ENCODE measurements at regions not wholly inside any gene's neighbourhood (a gene's known extent, or its start where the extent isn't known, plus 50 kb on each side); places are given as distances from the start of the nearest gene placed in this dataset.

- H3K27me3 ChIP-seq (ENCODE audit: control insufficient read depth in 5 of 5, insufficient read depth in 4 of 5, low read length in 5 of 5): no peaks in the 10 kb centered on the region
- H3K4me3 ChIP-seq (ENCODE audit: low read depth in 1 of 5, low read length in 5 of 5): no peak overlapping the region
- H3K27ac ChIP-seq (ENCODE audit: low read depth, low read length): no peak overlapping the region
- no peaks in the 10 kb centered on the region for H3K36me3 ChIP-seq (ENCODE audit: control insufficient read depth in 5 of 5, insufficient read depth in 5 of 5, low read length in 5 of 5)
- H3K4me1 ChIP-seq (ENCODE audit: control insufficient read depth in 5 of 5, insufficient read depth in 5 of 5, low read length in 5 of 5): no peaks in the 10 kb centered on the region
- H3K9me3 ChIP-seq (ENCODE audit: control insufficient read depth in 5 of 5, low read length in 5 of 5): no peaks in the 10 kb centered on the region
- H3K9ac ChIP-seq (ENCODE audit: low read length in 5 of 5): no peak overlapping the region
Measured at GRCh38 chr20:12695937-12696336, 312.8 kb upstream of the SPTLC3 start.

GRCh38 chr20:12698817-12699216, 310.0 kb upstream of the SPTLC3 start:
- H3K4me1 ChIP-seq (ENCODE audit: control insufficient read depth in 5 of 5, insufficient read depth in 5 of 5, low read length in 5 of 5): no peaks in the 10 kb centered on the region
- H3K9ac ChIP-seq (ENCODE audit: low read length in 5 of 5): no peak overlapping the region
- no peaks in the 10 kb centered on the region for H3K9me3 ChIP-seq (ENCODE audit: control insufficient read depth in 5 of 5, low read length in 5 of 5)
- no peak overlapping the region for H3K4me3 ChIP-seq (ENCODE audit: low read depth in 1 of 5, low read length in 5 of 5)
- no peaks in the 10 kb centered on the region for H3K36me3 ChIP-seq (ENCODE audit: control insufficient read depth in 5 of 5, insufficient read depth in 5 of 5, low read length in 5 of 5)
- H3K27ac ChIP-seq (ENCODE audit: low read depth, low read length): no peak overlapping the region
- no peaks in the 10 kb centered on the region for H3K27me3 ChIP-seq (ENCODE audit: control insufficient read depth in 5 of 5, insufficient read depth in 4 of 5, low read length in 5 of 5)

- no peak overlapping the region for H3K27ac ChIP-seq (ENCODE audit: low read depth, low read length)
- no peak overlapping the region for H3K4me3 ChIP-seq (ENCODE audit: low read depth in 1 of 5, low read length in 5 of 5)
- H3K9ac ChIP-seq (ENCODE audit: low read length in 5 of 5): no peak overlapping the region
- H3K36me3 ChIP-seq (ENCODE audit: control insufficient read depth in 5 of 5, insufficient read depth in 5 of 5, low read length in 5 of 5): no peaks in the 10 kb centered on the region
- no peaks in the 10 kb centered on the region for H3K4me1 ChIP-seq (ENCODE audit: control insufficient read depth in 5 of 5, insufficient read depth in 5 of 5, low read length in 5 of 5)
- no peaks in the 10 kb centered on the region for H3K27me3 ChIP-seq (ENCODE audit: control insufficient read depth in 5 of 5, insufficient read depth in 4 of 5, low read length in 5 of 5)
- no peaks in the 10 kb centered on the region for H3K9me3 ChIP-seq (ENCODE audit: control insufficient read depth in 5 of 5, low read length in 5 of 5)
Measured at GRCh38 chr20:12699374-12700228, 309.2 kb upstream of the SPTLC3 start.

GRCh38 chr20:12700701-12701100, 308.1 kb upstream of the SPTLC3 start:
- Histone ChIP-seq H3K9me3 (ENCODE audit: control insufficient read depth in 5 of 5, low read length in 5 of 5) (no peaks in the 10 kb centered on the region), H3K9ac (ENCODE audit: low read length in 5 of 5) (no peak overlapping the region), H3K27me3 (ENCODE audit: control insufficient read depth in 5 of 5, insufficient read depth in 4 of 5, low read length in 5 of 5) (no peaks in the 10 kb centered on the region), H3K4me3 (ENCODE audit: low read depth in 1 of 5, low read length in 5 of 5) (no peak overlapping the region), H3K27ac (ENCODE audit: low read depth, low read length) (no peak overlapping the region), H3K4me1 (ENCODE audit: control insufficient read depth in 5 of 5, insufficient read depth in 5 of 5, low read length in 5 of 5) (no peaks in the 10 kb centered on the region), H3K36me3 (ENCODE audit: control insufficient read depth in 5 of 5, insufficient read depth in 5 of 5, low read length in 5 of 5) (no peaks in the 10 kb centered on the region)

GRCh38 chr20:12702312-12702711, 306.5 kb upstream of the SPTLC3 start:
- Histone ChIP-seq H3K27ac (ENCODE audit: low read depth, low read length) (no peak overlapping the region), H3K9me3 (ENCODE audit: control insufficient read depth in 5 of 5, low read length in 5 of 5) (no peaks in the 10 kb centered on the region), H3K36me3 (ENCODE audit: control insufficient read depth in 5 of 5, insufficient read depth in 5 of 5, low read length in 5 of 5) (no peaks in the 10 kb centered on the region), H3K27me3 (ENCODE audit: control insufficient read depth in 5 of 5, insufficient read depth in 4 of 5, low read length in 5 of 5) (no peaks in the 10 kb centered on the region), H3K4me1 (ENCODE audit: control insufficient read depth in 5 of 5, insufficient read depth in 5 of 5, low read length in 5 of 5) (no peaks in the 10 kb centered on the region), H3K4me3 (ENCODE audit: low read depth in 1 of 5, low read length in 5 of 5) (no peak overlapping the region), H3K9ac (ENCODE audit: low read length in 5 of 5) (no peak overlapping the region)

GRCh38 chr20:12715371-12715770, 293.4 kb upstream of the SPTLC3 start:
- no peak overlapping the region for H3K4me3 ChIP-seq (ENCODE audit: low read depth in 1 of 5, low read length in 5 of 5)
- no peaks in the 10 kb centered on the region for H3K36me3 ChIP-seq (ENCODE audit: control insufficient read depth in 5 of 5, insufficient read depth in 5 of 5, low read length in 5 of 5)
- no peaks in the 10 kb centered on the region for H3K9me3 ChIP-seq (ENCODE audit: control insufficient read depth in 5 of 5, low read length in 5 of 5)
- H3K27me3 ChIP-seq (ENCODE audit: control insufficient read depth in 5 of 5, insufficient read depth in 4 of 5, low read length in 5 of 5): peaks cover 0 to 5% (median 0%) of the 10 kb centered on the region in 5 donors
- no peak overlapping the region for H3K9ac ChIP-seq (ENCODE audit: low read length in 5 of 5)
- no peak overlapping the region for H3K27ac ChIP-seq (ENCODE audit: low read depth, low read length)
- no peaks in the 10 kb centered on the region for H3K4me1 ChIP-seq (ENCODE audit: control insufficient read depth in 5 of 5, insufficient read depth in 5 of 5, low read length in 5 of 5)

GRCh38 chr20:12715991-12716680, 292.6 kb upstream of the SPTLC3 start:
- Histone ChIP-seq H3K27me3 (ENCODE audit: control insufficient read depth in 5 of 5, insufficient read depth in 4 of 5, low read length in 5 of 5) (peaks cover 0 to 5% (median 0%) of the 10 kb centered on the region in 5 donors), H3K36me3 (ENCODE audit: control insufficient read depth in 5 of 5, insufficient read depth in 5 of 5, low read length in 5 of 5) (no peaks in the 10 kb centered on the region), H3K27ac (ENCODE audit: low read depth, low read length) (no peak overlapping the region), H3K9me3 (ENCODE audit: control insufficient read depth in 5 of 5, low read length in 5 of 5) (no peaks in the 10 kb centered on the region), H3K4me3 (ENCODE audit: low read depth in 1 of 5, low read length in 5 of 5) (no peak overlapping the region), H3K4me1 (ENCODE audit: control insufficient read depth in 5 of 5, insufficient read depth in 5 of 5, low read length in 5 of 5) (no peaks in the 10 kb centered on the region), H3K9ac (ENCODE audit: low read length in 5 of 5) (no peak overlapping the region)

GRCh38 chr20:12717061-12717460, 291.7 kb upstream of the SPTLC3 start:
- H3K9me3 ChIP-seq (ENCODE audit: control insufficient read depth in 5 of 5, low read length in 5 of 5): no peaks in the 10 kb centered on the region
- H3K27me3 ChIP-seq (ENCODE audit: control insufficient read depth in 5 of 5, insufficient read depth in 4 of 5, low read length in 5 of 5): peaks cover 0 to 5% (median 0%) of the 10 kb centered on the region in 5 donors
- H3K27ac ChIP-seq (ENCODE audit: low read depth, low read length): no peak overlapping the region
- no peak overlapping the region for H3K4me3 ChIP-seq (ENCODE audit: low read depth in 1 of 5, low read length in 5 of 5)
- H3K4me1 ChIP-seq (ENCODE audit: control insufficient read depth in 5 of 5, insufficient read depth in 5 of 5, low read length in 5 of 5): no peaks in the 10 kb centered on the region
- H3K9ac ChIP-seq (ENCODE audit: low read length in 5 of 5): no peak overlapping the region
- no peaks in the 10 kb centered on the region for H3K36me3 ChIP-seq (ENCODE audit: control insufficient read depth in 5 of 5, insufficient read depth in 5 of 5, low read length in 5 of 5)

- H3K27me3 ChIP-seq (ENCODE audit: control insufficient read depth in 5 of 5, insufficient read depth in 4 of 5, low read length in 5 of 5): peaks cover 0 to 5% (median 0%) of the 10 kb centered on the region in 5 donors
- H3K9me3 ChIP-seq (ENCODE audit: control insufficient read depth in 5 of 5, low read length in 5 of 5): no peaks in the 10 kb centered on the region
- H3K9ac ChIP-seq (ENCODE audit: low read length in 5 of 5): no peak overlapping the region
- no peak overlapping the region for H3K4me3 ChIP-seq (ENCODE audit: low read depth in 1 of 5, low read length in 5 of 5)
- no peaks in the 10 kb centered on the region for H3K36me3 ChIP-seq (ENCODE audit: control insufficient read depth in 5 of 5, insufficient read depth in 5 of 5, low read length in 5 of 5)
- no peak overlapping the region for H3K27ac ChIP-seq (ENCODE audit: low read depth, low read length)
- H3K4me1 ChIP-seq (ENCODE audit: control insufficient read depth in 5 of 5, insufficient read depth in 5 of 5, low read length in 5 of 5): no peaks in the 10 kb centered on the region
Measured at GRCh38 chr20:12718619-12719018, 290.2 kb upstream of the SPTLC3 start.

- H3K4me1 ChIP-seq (ENCODE audit: control insufficient read depth in 5 of 5, insufficient read depth in 5 of 5, low read length in 5 of 5): no peaks in the 10 kb centered on the region
- H3K27me3 ChIP-seq (ENCODE audit: control insufficient read depth in 5 of 5, insufficient read depth in 4 of 5, low read length in 5 of 5): no peaks in the 10 kb centered on the region
- no peak overlapping the region for H3K9ac ChIP-seq (ENCODE audit: low read length in 5 of 5)
- H3K27ac ChIP-seq (ENCODE audit: low read depth, low read length): no peak overlapping the region
- no peaks in the 10 kb centered on the region for H3K9me3 ChIP-seq (ENCODE audit: control insufficient read depth in 5 of 5, low read length in 5 of 5)
- no peaks in the 10 kb centered on the region for H3K36me3 ChIP-seq (ENCODE audit: control insufficient read depth in 5 of 5, insufficient read depth in 5 of 5, low read length in 5 of 5)
- no peak overlapping the region for H3K4me3 ChIP-seq (ENCODE audit: low read depth in 1 of 5, low read length in 5 of 5)
Measured at GRCh38 chr20:12721636-12722035, 287.1 kb upstream of the SPTLC3 start.

All from subcutaneous abdominal adipose tissue (tissue), 5 donors.